ENCODE measurements at regions not wholly inside any gene's neighbourhood (a gene's known extent, or its start where the extent isn't known, plus 50 kb on each side); places are given as distances from the start of the nearest gene placed in this dataset.
"Not testable (repeated sequence)": the region's sequence is repeated elsewhere in the genome, so short reads cannot be mapped to it uniquely, and the experiment has no call there.

- DNase-seq (ENCODE audit: low spot score): not testable (repeated sequence)
These were observed 136.9 kb upstream of the PLGLB2 start for GRCh38 chr2:87610974-87611373.

- DNase-seq (ENCODE audit: low spot score): not testable (repeated sequence)
These were observed 136.5 kb upstream of the PLGLB2 start for GRCh38 chr2:87611416-87611815.

DNA sequence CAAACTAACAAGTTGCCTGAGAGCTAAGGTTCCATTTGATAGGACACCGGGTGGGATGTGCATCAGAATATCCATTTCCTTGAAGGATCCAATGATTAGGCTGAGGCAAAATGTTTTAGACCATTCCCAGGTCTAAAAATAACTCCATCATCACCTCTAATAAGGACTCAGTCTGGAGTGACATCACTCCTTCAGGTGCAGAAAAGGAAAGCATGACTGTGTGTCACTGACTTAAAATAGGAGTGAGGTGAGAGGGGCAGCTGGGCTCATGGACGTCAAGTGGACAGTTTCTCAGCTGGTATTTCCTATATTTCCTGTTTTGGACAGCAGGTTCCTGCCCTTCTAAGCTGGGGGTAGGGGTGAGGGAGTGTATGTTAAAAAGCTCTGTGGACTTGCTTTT is 135.9 kb upstream of the PLGLB2 start:
- DNase-seq (ENCODE audit: low spot score): not testable (repeated sequence)

GRCh38 chr2:87614829-87615434 is 133.0 kb upstream of the PLGLB2 start:
- not testable (repeated sequence) for DNase-seq (ENCODE audit: low spot score)

- not testable (repeated sequence) for DNase-seq (ENCODE audit: low spot score)
These were observed 128.8 kb upstream of the PLGLB2 start for GRCh38 chr2:87619121-87619520.

GRCh38 chr2:87621139-87621538 is 126.7 kb upstream of the PLGLB2 start:
- not testable (repeated sequence) for DNase-seq (ENCODE audit: low spot score)

- not testable (repeated sequence) for DNase-seq (ENCODE audit: low spot score)
These were observed 125.2 kb upstream of the PLGLB2 start for GRCh38 chr2:87622720-87623119.

DNA sequence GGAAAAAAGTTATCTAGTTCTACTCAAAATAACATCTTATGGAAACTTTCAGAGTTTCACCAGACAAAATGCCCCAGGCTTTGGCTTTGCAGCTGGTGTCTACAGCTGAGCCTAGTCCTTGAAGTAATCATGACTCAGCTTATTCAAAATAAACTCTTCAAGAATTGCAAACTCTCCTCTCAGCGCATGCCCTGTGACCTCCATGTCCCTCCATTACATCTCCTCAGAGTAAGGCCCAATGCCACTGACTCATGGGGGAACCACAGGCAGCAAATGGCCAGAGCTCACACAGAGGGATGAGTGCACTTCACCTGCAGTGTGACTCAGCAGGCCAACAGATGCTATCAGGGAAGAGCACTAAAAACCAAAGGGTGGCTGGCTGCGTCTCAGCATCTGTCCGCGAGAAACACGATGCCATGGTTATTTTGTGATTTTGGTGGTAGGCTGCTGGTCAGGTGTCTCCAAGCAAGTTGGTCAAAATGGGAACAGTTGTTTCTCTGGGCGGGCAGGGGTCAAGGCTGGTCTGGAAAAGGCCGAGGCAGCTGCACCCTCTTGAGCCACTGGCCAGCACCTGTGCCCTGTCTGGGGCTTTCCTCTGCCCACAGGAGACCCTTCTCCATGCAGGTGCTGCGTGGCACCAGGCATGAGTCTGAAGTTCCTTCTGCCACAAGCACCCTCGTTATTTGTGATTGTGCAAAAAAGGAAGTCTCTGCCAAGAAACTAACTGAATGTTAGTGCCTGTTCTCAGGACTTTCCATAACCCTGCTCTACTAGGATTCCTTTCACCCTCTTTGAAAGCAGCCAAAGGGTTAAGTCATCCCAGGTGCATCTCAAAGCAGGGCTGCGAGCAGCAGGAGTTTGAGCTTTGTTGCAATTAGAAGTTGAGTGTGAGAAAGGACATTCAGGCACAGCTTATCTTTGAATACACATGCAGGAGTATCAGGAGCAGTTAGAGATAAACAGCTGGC is 118.1 kb upstream of the PLGLB2 start:
- peak; percentile 89 for DNase-seq (ENCODE audit: low spot score)

DNA sequence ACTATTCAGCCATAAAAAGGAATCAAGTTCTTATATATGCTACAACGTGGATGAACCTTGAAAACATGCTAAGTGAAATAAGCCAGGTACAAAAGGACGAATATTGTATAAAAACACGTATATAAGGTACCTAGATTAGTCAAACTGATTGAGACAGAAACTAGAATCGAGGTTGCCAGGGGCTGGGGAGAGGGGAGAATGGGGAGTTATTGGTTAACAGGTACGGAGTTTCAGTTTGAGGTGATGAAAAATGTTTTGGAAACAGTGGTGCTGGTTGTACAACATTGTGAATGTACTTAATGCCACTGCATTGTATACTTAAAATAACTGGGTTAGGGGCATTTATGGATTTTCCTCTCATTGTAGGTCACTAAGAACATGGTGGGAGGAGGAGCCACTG is 117.0 kb upstream of the PLGLB2 start:
- not testable (repeated sequence) for DNase-seq (ENCODE audit: low spot score)

GRCh38 chr2:87631402-87631801 is 116.5 kb upstream of the PLGLB2 start:
- not testable (repeated sequence) for DNase-seq (ENCODE audit: low spot score)

DNA sequence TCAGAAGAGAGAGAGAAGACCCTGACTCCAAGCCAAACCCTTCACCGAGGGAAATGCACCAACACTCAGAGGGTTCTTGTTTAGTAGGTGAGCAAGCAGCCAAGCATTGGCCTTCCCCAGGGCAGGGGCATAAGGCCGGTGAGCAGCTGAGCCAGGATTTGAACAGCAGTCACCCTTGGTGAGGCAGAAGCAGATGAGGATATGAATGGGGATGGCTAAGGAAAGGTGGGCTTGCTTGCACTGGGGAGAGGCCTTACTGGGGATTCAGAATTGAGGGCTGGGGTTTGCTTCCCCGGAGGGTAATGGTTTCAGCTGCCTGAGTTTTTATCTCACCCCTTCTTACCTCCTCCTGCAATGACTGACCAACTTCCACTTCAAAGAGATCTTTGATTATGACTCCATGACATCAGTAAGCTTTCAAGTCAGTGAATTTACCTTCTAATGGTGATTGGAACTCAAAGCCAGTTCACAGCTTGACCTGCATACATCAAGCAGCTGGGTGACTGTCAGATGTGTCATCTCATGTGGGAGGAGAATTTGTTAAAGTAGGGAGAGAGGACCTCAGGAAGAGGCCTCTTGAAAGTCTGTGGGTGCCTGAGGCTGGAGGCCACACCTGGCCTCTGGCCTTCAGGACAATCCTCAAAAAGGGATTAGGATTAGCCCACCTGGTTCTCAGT is 114.5 kb upstream of the PLGLB2 start:
- not testable (repeated sequence) for DNase-seq (ENCODE audit: low spot score)

- not testable (repeated sequence) for DNase-seq (ENCODE audit: low spot score)
These were observed 113.8 kb upstream of the PLGLB2 start for GRCh38 chr2:87634106-87634505.

DNA sequence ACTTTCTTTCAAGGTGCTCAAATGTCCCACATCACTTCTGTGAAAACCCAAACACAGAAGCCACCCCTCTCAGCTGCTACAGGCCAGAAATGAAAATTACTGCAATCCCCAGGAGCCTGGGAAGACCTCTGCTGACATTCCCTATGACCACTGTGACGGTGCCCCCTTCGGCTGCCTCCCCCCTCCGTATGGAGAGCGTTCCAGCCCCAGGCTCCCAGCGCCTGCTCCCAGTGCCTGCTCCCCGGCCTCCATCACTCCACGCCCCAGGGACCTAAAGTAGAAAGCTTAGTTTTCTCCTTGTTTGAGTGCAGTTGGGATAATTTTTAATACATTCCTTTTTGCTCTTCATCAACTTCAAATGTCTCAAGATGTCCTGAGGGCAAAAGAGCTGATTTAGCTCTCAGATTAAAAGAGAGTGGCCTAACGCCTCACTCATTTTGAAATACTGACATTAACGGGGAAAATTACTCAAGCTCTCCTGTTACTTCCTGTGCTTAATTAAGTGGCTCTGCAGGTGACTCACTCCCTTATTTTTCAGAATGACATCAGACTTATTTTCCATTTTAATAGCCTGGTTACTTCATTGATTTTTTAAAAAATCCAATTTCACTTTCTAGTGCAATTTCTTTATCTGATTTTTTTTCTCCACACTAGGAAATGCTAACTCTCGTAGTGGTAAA is 112.8 kb upstream of the PLGLB2 start:
- DNase-seq (ENCODE audit: low spot score): peak; percentile 13

GRCh38 chr2:87636246-87636645 is 111.6 kb upstream of the PLGLB2 start:
- DNase-seq (ENCODE audit: low spot score): peak; percentile 2

- DNase-seq (ENCODE audit: low spot score): not testable (repeated sequence)
These were observed 111.2 kb upstream of the PLGLB2 start for GRCh38 chr2:87636735-87637134.

DNA sequence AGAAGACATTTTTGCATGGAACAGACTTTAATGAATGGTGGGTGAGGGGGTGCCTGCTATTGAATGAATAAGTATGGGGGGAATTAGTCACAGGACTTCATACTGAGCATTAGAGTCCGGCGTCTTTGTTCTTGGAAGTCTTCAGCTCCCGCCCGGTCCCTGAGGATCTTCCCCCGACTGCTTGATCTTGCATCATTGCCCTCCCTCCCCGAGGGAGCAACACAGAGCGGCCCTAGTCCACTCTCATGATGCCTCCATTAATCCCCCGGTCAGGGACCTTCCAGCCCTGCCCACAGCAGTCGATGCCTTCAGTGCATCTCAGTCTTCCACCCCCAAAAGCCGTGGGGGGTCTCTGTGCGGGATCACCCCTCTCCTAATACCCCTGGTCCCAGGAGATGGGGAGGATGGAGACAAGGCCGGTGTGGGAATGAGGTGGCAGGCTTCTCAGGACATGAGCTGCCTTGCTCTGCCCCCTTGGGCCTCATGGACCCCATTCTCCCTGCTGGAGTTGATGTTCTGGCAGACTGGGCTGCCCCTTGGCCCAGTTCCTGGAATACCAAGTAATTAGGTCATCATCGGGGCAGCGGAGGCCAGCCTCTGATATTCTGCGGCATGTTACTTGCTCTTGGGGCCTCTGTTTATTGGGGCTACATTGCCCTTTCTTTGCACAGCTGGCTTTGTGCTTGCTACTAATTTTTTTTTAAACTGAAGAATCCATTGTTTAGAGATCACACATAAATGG is 110.5 kb upstream of the PLGLB2 start:
- peak; percentile 57 for DNase-seq (ENCODE audit: low spot score)

DNA sequence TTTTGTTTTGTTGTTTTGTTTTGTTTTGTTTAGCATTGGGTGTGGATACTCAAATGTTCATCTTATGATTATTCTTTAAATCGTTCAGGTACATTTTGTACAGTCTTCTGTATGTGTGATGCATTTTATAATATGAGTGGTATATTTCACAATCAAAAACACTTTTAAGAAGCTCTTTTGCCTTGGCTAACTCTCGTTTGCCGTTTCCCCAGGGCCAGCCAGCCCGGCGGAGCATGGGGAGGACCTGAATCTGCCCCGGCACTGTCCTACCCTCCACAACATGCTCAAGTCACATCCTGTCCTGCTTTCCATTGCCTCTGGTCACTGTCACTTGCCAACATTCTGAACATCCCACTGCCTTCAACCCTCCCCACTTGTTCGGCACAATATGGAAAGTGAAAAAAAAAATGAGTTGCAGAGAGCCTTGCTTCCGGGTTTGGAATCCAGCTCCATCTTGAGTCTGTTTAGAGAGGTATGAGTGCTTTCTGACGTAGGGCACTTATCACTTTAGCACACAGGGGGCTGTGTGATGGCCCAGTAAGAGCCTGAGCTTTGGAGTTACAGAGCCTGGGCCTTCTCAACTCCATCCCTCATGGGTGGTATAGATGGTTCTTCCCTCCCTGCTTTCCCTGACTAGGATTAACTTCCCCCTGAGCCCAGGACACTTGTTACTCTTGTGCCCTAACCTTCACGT is 109.6 kb upstream of the PLGLB2 start:
- DNase-seq (ENCODE audit: low spot score): not testable (repeated sequence)

DNA sequence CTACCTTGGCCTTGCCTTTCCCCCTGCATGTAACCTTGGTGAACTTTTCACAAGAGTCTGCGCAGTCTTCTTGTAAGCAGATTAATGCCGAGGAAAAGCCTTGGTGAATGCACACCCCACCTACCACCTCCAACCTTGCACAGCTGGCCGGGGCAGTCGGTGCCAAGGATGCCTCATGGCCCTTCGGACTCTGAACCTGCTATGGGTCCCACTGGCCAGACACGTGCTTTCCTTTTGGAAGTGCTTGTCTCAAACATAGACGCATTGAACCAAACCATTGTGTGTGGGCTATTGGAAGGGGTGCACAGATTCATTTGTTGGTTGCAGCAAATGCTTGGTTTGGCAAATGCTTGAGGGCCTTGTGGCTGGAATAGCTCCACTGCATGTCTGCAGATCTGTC is 109.0 kb upstream of the PLGLB2 start:
- DNase-seq (ENCODE audit: low spot score): not testable (repeated sequence)

DNA sequence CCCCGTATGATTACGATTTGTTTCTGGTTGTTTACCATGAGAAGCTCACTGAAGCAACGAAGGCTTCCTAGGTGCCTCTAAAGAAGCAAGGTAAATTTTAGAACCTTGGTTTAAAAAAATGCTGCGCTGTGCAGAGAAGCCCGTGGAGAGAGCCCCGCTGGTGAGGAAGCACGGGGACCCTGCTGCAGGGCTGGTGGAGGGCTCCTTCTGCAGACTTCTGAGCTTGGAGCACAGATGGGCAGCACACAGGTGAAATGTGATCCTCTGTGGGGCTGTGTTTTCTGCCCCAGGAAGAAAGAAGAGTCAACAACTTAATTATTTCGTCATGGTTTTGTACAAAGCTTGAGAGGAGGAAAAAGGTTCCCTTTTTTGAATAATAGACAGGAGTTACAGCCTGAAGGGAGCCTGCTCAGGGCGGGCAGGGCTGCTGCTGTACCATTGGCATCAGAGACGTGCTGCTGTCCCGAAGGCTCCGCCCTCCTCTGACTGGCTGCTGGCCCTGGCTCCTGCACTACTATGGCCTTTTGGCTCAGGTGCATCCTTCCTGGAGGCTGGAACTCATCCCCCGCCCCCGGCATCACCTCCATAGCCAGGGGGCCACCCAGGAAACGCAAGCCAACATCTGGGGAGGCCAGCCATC is 108.0 kb upstream of the PLGLB2 start:
- DNase-seq (ENCODE audit: low spot score): not testable (repeated sequence)

DNA sequence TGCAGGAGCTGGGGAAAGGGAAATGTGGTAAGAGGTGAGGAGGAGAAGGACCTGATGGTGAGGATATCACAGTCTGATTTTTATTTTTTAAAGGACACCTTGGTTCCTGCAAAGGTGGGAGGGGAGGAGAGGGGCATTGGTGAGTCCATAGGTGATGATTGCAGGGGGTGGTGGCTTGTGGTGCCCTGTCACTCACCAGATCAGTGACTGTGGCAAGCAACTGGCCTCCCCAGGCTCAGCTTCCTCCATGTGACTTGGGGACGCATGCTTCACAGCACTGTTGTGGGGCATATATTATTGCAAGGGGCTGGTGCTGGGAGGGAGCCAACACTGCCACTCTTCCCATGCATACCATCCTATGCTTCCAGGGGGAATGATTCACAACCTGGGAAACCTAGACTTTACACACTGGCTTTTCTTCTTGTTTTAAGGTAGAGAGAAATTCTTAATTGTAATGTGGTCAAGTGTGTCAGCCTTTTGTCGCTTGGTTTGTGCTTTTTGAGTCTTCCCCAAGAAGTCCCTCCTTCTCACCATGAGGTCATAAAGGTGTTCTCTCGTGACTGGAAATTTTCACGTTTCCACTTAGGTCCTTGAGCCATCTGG is 106.8 kb upstream of the PLGLB2 start:
- DNase-seq (ENCODE audit: low spot score): peak; percentile 94

All from kidney tubule cell (primary cell).